H1 (cell line): ENCODE measurements at regions not wholly inside any gene's neighbourhood (a gene's known extent, or its start where the extent isn't known, plus 50 kb on each side); places are given as distances from the start of the nearest gene placed in this dataset.

Source experiments
- ATF3 ChIP-seq: IDR thresholded peaks from 2 replicates; pipeline ENCODE4 v1.6.1; 2011; ENCODE audit warnings: low read depth, mild to moderate bottlenecking, low read length; ENCODE audit not compliant: insufficient read depth
- CTCF ChIP-seq, 3 experiments: IDR thresholded peaks; 1 replicate in 2 of 3; 2 replicates in 1 of 3; pipeline versions ENCODE4 v1.5.1 to v1.6.1; 2011; ENCODE audit warnings: low read length in 3 of 3, mild to moderate bottlenecking in 3 of 3, inconsistent platforms in 2 of 3, low read depth in 1 of 3, moderate library complexity in 1 of 3; ENCODE audit not compliant: insufficient read depth in 1 of 3; ENCODE audit errors: control extremely low read depth in 1 of 3
- FOSL1 ChIP-seq: IDR thresholded peaks from 2 replicates; pipeline ENCODE4 v1.6.1; 2011; ENCODE audit warnings: mild to moderate bottlenecking, low read depth, low read length, moderate library complexity; ENCODE audit not compliant: insufficient read depth
- GABPA ChIP-seq: IDR thresholded peaks from 2 replicates; pipeline ENCODE4 v1.6.1; 2011; ENCODE audit warnings: mild to moderate bottlenecking, low read length, moderate library complexity, borderline replicate concordance; ENCODE audit not compliant: insufficient read depth
- HDAC6 ChIP-seq: IDR thresholded peaks from one replicate; pipeline ENCODE4 v1.7.1; 2012; ENCODE audit warnings: low read depth, mild to moderate bottlenecking, inconsistent platforms, low read length, moderate library complexity
- MAFK ChIP-seq: IDR thresholded peaks from 2 replicates; pipeline ENCODE4 v1.6.1; 2012; ENCODE audit warnings: low read depth, mild to moderate bottlenecking, improper control_type of control experiment, low read length
- POLR2A ChIP-seq, 2 experiments: IDR thresholded peaks; 1 replicate in 1 of 2; 2 replicates in 1 of 2; pipeline ENCODE4 v1.6.1; 2011; ENCODE audit warnings: low read depth in 2 of 2, low read length in 2 of 2, mild to moderate bottlenecking in 2 of 2; ENCODE audit errors: control extremely low read depth in 1 of 2
- POLR2AphosphoS5 ChIP-seq: IDR thresholded peaks from 2 replicates; pipeline ENCODE4 v1.6.1; 2011; ENCODE audit warnings: low read depth, low read length
- YY1 ChIP-seq: IDR thresholded peaks from 2 replicates; pipeline ENCODE4 v1.6.1; 2011; ENCODE audit warnings: low read depth, mild to moderate bottlenecking, low read length
- ZNF274 ChIP-seq: IDR thresholded peaks from 2 replicates; pipeline ENCODE4 v1.7.0; 2012; ENCODE audit warnings: low read length, borderline replicate concordance; ENCODE audit errors: extremely low read depth

- TF ChIP-seq CTCF (IDR thresholded peaks at IDR 0.05; ENCODE audit: control extremely low read depth in 1 of 3, insufficient read depth in 1 of 3, low read depth in 1 of 3, low read length in 3 of 3): no peak
- TF ChIP-seq ATF3: no peak
- no peak for TF ChIP-seq FOSL1
- TF ChIP-seq POLR2AphosphoS5: no peak
- no peak for TF ChIP-seq POLR2A (IDR thresholded peaks at IDR 0.05; ENCODE audit: control extremely low read depth in 1 of 2, low read depth in 2 of 2, low read length in 2 of 2)
- TF ChIP-seq YY1: no peak
- TF ChIP-seq ZNF274: no peak
- TF ChIP-seq GABPA: no peak
- TF ChIP-seq HDAC6: no peak
- TF ChIP-seq MAFK: no peak
Measured at GRCh38 chr9:115966660-115967059, 186.9 kb upstream of the PAPPA start.
